PFSK-1 (cell line): ENCODE measurements at regions not wholly inside any gene's neighbourhood (a gene's known extent, or its start where the extent isn't known, plus 50 kb on each side); places are given as distances from the start of the nearest gene placed in this dataset.

Experiments
- FOXP2 ChIP-seq: optimal IDR thresholded peaks from 2 replicates; pipeline ENCODE3; 2011; ENCODE audit warnings: borderline replicate concordance, control low read depth, inconsistent platforms; ENCODE audit not compliant: insufficient read depth; ENCODE audit errors: extremely low read length, extremely low read depth
- POLR2AphosphoS5 ChIP-seq: IDR thresholded peaks from 2 replicates; pipeline ENCODE4 v1.6.1; 2012; ENCODE audit warnings: low read depth, mild to moderate bottlenecking, control low read depth, low read length, moderate library complexity
- SIN3A ChIP-seq: IDR thresholded peaks from 2 replicates; pipeline ENCODE4 v1.6.1; 2012; ENCODE audit warnings: mild to moderate bottlenecking, low read length, moderate library complexity, borderline replicate concordance; ENCODE audit not compliant: insufficient read depth
- TAF1 ChIP-seq: IDR thresholded peaks from 2 replicates; pipeline ENCODE4 v1.6.1; 2012; ENCODE audit warnings: low read length, control low read depth, borderline replicate concordance; ENCODE audit not compliant: insufficient read depth
- TF ChIP-seq, protein P1 (sequence below), 2 experiments: IDR thresholded peaks; 2 replicates each; pipeline versions ENCODE4 v1.6.1 to v1.8.0; 2011 to 2012; ENCODE audit warnings: low read depth in 2 of 2, low read length in 2 of 2, control low read depth in 1 of 2, inconsistent platforms in 1 of 2, mild to moderate bottlenecking in 1 of 2, moderate library complexity in 1 of 2; ENCODE audit not compliant: insufficient read depth in 1 of 2

DNA sequence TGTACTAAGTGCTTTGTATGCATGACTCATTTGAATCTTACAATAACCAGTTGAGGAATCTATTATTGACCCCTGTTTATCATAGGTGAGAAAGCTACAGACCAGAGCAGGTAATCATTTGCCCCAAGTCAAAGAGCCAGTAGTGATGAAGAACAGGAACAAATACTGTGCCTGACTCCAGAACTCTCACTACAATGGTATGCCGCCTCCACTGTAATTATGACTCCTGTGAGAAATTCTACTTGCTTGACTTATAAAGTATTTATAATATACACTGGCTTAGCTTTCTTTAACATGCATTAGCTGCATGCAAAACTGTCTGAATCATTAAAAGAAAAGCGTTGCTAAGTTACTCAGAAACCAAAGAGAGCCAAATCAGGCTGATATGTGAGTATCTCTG lies 92.6 kb downstream of the ZNF281 start:
- TF ChIP-seq SIN3A (no peak), POLR2AphosphoS5 (no peak), TAF1 (no peak), FOXP2 (no peak)
- TF ChIP-seq, protein P1, sequence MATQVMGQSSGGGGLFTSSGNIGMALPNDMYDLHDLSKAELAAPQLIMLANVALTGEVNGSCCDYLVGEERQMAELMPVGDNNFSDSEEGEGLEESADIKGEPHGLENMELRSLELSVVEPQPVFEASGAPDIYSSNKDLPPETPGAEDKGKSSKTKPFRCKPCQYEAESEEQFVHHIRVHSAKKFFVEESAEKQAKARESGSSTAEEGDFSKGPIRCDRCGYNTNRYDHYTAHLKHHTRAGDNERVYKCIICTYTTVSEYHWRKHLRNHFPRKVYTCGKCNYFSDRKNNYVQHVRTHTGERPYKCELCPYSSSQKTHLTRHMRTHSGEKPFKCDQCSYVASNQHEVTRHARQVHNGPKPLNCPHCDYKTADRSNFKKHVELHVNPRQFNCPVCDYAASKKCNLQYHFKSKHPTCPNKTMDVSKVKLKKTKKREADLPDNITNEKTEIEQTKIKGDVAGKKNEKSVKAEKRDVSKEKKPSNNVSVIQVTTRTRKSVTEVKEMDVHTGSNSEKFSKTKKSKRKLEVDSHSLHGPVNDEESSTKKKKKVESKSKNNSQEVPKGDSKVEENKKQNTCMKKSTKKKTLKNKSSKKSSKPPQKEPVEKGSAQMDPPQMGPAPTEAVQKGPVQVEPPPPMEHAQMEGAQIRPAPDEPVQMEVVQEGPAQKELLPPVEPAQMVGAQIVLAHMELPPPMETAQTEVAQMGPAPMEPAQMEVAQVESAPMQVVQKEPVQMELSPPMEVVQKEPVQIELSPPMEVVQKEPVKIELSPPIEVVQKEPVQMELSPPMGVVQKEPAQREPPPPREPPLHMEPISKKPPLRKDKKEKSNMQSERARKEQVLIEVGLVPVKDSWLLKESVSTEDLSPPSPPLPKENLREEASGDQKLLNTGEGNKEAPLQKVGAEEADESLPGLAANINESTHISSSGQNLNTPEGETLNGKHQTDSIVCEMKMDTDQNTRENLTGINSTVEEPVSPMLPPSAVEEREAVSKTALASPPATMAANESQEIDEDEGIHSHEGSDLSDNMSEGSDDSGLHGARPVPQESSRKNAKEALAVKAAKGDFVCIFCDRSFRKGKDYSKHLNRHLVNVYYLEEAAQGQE (IDR thresholded peaks at IDR 0.05; ENCODE audit: insufficient read depth in 1 of 2, low read depth in 2 of 2, low read length in 2 of 2) = no peak

DNA sequence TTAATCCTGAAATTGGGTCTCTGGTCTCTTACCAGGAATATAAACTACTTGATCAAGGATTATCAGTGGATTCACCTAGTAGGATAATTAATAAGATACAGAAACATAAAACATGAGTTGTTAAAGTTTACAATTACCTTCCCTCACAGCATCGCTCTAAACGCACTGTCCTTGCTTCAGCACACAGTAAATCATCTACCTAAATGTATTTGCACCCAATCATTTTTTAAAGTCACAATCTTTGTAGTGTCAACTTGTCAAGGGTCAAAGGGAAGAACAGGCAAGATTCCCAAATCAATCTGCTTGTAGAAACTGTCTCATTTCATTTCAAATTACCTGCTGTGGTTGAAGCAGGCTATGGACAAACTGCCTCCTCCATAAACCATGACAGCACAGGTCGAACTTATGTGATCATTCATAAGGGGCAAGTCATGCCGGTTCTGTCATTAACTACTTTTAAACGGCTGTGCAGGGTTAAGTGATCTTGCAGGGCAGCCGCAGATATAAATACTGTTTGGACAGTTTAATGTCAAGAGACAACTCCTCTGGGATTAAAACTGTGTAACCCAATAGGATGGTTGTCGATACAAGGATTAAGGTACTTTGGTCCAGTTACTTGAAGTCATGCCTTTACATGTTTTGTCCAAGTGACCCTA lies 93.6 kb downstream of the ZNF281 start:
- TF ChIP-seq TAF1 = no peak
- no peak for TF ChIP-seq FOXP2
- TF ChIP-seq POLR2AphosphoS5 = no peak
- no peak for TF ChIP-seq SIN3A

DNA sequence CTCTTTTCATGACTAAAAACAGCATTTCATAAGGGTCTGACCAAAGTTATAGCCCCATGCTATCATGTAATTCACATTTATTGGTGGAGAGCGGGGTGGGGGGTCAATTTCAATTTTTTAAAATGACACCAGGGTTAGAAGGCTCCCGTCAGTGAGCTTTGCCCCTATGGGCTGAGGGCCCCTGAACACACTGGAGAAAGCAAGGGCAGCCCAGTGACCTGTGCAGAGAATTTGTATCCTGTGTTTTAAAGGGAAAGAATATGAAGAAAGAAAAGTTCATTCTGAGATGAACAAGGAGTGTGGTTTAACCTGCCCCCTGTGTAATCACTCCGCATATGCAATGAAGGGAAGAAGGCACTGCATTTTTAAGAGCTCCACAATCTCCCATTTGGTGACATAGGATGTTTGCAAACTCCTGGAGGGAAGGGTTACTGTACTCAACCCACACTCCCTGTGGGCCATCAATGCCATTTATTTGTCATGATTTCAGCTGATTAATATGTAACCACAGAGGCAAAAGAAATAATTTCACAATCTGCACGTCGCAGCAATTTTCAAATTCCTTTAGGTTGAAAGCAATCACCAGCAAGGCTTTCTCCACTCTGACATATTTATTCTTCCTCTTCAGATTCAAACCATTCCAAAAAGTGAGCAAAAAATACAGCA lies 95.6 kb downstream of the ZNF281 start:
- TF ChIP-seq, protein P1 (IDR thresholded peaks at IDR 0.05; ENCODE audit: insufficient read depth in 1 of 2, low read depth in 2 of 2, low read length in 2 of 2) = no peak
- TF ChIP-seq SIN3A (no peak), TAF1 (no peak), FOXP2 (no peak), POLR2AphosphoS5 (no peak)

DNA sequence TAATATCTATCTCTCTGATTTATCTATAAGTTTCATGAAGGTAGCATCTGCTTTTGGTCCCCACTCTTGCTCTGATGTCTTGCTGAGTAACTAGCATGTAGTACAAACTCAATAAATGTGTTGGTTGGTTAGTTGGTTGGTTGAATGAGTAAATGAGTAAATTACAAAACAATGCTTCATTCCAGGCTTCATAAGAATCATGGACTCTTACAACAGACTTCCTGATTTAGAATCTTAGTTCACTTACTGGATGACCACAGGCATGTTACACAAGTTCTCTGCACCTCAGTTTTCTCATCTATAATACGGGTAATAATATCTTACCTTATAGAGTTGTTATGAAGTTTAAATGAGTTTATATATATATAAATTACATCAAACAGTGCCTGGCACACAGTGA lies 98.6 kb downstream of the ZNF281 start:
- no peak for TF ChIP-seq FOXP2
- no peak for TF ChIP-seq POLR2AphosphoS5
- TF ChIP-seq TAF1 = no peak
- TF ChIP-seq SIN3A = no peak
- TF ChIP-seq, protein P1 (IDR thresholded peaks at IDR 0.05; ENCODE audit: insufficient read depth in 1 of 2, low read depth in 2 of 2, low read length in 2 of 2) = no peak

DNA sequence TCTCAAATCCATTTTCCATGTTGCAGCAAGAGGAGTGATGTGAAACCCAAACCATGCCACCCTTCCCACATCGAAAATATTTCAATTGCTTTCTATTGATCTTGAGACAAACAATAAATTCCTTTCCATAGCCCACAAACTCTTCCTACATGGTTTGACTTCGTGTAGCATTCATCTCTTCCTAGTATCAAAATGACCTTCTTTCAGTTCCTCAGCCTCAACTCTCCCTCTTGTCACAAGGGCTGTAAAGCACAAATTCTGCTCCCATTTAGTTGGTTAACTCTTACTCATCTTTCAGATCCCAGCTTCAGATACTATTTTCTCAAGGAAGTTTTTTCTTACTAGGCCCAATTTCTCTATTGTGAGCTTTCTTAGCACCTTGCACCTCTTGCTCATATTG lies 99.0 kb downstream of the ZNF281 start:
- TF ChIP-seq FOXP2 (no peak), TAF1 (no peak), SIN3A (no peak), POLR2AphosphoS5 (no peak)
- TF ChIP-seq, protein P1 (IDR thresholded peaks at IDR 0.05; ENCODE audit: insufficient read depth in 1 of 2, low read depth in 2 of 2, low read length in 2 of 2) = no peak
